GM18873 (cell line): ENCODE measurements at regions not wholly inside any gene's neighbourhood (a gene's known extent, or its start where the extent isn't known, plus 50 kb on each side); places are given as distances from the start of the nearest gene placed in this dataset.
"Not testable (repeated sequence)": the region's sequence is repeated elsewhere in the genome, so short reads cannot be mapped to it uniquely, and the experiment has no call there.

Experiments used
- ATAC-seq: cut with Tn5 transposase; IDR thresholded peaks from one replicate; pipeline ENCODE4 v1.9.1; 2021; ENCODE audit warnings: mild to moderate bottlenecking, moderate library complexity, moderate number of reproducible peaks; ENCODE audit not compliant: unreplicated experiment, low FRiP score

DNA sequence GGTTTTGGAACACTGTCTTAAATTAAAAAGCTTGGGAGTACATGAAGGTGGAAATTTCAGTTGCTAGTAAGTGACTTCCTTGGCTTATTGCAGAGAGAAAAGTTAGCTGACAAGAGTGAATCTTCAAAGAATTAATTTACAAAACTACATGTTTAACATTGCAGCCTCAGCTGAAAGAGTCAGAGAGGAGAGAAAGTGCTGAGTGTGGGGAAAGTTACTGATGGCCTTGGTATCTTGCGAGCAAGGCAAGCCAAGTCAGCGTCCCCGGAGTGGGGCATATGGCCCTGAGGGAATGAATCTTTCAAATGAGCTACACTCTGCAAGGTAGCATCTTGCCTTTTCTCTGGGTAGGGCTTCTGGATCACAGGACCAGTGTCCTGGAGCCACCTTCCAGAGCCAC lies 131.3 kb downstream of the LPIN1 start:
- ATAC-seq = no peak

- ATAC-seq = not testable (repeated sequence)
These were observed 138.8 kb downstream of the LPIN1 start for GRCh38 chr2:11885253-11885652.

- not testable (repeated sequence) for ATAC-seq
These were observed 140.5 kb downstream of the LPIN1 start for GRCh38 chr2:11886899-11887298.

- ATAC-seq = no peak
These were observed 142.8 kb downstream of the LPIN1 start for GRCh38 chr2:11889101-11889850.

- no peak for ATAC-seq
These were observed 143.4 kb downstream of the LPIN1 start for GRCh38 chr2:11889854-11890253.

DNA sequence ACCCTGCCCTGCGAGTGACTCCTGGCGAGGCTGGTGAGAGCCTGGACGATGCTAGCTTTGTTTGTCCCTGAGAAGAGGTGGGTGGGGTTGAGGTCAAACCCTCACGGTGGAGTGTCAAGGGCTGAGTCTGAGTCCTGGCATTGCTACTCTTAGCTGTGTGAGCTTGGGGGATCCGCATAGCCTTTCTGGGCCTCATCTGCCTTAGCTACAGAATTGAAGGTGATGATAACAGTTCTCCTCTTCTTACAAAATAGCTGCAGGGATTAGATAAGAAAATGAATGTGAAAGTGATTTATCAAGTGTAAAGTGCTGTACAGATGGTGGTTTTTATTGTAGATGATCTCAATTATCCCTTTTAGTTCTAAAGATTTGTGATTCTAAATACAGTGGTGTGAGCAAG lies 144.6 kb downstream of the LPIN1 start:
- no peak for ATAC-seq

DNA sequence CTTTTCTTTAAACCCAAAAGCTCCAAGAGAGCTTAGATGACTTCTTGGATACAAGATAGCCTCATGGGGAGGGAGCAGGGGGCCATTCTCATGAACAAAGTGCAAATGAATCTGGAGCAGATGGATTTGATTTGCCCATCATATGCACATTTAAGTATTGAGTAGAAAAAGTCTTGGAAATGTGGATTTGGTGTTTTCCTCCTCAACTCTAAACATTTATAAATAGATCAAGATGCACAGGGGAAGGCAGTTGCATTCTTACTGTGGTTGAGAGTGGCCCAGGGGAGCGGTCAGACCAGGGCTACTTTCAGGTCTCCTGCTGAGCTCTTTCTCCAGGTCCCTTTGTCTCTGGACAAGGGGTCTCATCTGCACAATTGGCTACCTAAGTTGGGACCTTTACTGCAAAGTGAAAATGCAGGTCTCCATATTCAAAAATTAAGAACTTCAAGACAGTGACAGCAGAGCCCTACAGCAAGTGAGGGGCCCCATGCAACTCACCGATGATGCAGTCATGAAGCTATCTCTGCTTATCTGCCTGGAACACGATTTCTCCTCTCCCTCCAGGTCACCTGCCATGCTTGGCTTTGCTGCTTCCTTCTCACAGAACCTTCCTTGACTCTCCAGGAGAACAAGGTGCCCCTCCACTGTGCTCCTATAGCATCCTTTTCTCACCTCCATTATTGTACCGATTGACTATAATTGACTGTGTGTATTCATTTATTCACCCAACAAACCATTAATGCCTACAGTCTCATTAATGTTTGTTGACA lies 145.4 kb downstream of the LPIN1 start:
- no peak for ATAC-seq

DNA sequence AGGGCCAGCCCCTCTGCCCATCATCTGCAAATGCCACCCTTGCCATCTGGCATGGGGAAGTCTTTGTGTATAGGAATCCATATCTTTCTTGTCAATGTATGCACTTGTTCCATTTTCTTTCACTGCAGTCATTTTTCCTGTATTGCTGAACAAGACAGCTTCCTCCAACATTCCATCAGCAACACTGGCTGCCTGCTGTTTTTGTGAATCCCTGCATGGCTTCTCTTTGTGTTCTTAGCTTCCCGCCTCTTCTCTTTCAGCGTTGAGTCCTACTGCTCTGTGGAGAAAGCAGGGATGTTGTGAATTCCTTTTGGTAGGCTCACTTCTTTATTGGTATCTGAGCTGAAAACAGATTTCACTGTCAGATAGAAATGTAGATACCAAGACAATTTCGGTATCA lies 150.0 kb downstream of the LPIN1 start:
- ATAC-seq = no peak

GRCh38 chr2:11898576-11898975 lies 152.1 kb downstream of the LPIN1 start:
- ATAC-seq = no peak

GRCh38 chr2:11899264-11899818 lies 152.9 kb downstream of the LPIN1 start:
- ATAC-seq = no peak

DNA sequence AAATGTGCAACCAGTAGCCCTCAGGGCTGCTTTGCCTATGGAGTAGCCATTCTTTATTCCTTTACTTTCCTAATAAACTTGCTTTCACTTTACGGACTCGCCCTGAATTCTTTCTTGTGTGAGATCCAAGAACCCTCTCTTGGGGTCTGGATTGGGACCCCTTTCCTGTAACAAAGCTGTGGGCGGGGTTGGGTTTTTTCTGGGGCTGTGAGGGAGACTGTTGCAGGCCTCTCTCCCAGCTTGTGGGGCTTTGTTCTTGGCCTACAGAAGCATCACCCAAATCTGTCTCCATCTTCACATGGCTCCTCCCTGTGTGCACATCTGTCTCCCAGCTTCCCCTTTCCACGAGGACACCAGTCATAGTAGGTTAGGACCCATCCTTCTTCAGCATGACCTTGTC lies 154.5 kb downstream of the LPIN1 start:
- ATAC-seq = not testable (repeated sequence)

DNA sequence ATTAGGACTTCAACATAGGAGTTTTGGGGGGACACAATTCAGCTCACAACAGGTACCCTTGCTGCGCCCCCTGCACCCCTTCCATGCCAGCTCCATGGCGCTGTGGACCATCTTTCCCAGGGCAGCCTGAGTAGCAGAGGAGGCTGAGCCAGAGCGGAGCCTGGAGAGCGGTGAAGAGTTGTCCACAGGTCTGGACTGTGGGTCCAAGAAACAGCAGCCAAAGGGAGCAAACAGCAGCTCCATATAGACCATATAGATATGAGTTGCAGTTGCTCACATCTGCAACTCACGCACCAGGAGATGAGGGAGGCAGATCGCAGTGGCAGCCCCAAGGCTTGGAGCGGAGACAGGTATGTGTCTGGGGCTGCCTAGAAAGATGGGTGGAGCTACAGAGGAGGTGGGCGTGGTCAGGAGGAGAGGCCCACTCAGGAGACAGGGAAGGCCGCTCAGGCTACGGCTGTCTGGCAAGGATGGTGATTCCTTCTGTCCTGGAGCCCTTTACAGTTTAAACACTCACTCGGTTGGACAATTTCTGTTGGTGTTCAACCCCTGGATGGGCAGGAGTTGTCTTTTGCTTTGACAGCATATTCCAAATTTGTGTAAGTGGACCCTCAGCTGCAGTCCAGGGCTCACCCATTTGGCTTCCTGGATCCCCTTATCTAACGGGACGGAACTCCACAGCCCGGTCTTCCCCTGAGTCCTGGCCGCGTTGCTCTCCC lies 155.1 kb downstream of the LPIN1 start:
- ATAC-seq = no peak

DNA sequence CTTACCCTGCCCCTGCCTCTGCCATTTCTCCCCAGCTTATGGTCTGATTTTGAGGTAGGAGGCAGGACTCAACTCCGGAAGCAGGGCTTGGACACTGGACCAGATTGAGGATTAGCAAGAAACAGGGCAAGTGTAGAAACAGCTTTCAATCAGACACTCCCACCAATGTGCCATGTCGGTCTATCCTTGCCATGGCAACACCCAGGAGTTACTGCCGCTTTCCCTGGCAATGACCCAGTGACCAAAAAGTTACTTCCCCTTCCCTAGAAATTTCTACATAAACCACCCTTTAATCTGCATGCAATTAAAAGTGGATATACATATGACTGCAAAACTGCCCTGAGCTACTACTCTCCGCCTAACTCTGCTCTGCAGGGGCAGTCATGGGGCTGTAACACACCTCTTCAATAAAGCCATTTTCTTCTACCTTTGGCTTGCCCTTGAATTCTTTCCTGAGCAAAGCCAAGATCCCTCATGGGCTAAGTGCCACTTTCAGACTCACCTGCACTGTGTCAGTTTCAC lies 156.7 kb downstream of the LPIN1 start:
- no peak for ATAC-seq

DNA sequence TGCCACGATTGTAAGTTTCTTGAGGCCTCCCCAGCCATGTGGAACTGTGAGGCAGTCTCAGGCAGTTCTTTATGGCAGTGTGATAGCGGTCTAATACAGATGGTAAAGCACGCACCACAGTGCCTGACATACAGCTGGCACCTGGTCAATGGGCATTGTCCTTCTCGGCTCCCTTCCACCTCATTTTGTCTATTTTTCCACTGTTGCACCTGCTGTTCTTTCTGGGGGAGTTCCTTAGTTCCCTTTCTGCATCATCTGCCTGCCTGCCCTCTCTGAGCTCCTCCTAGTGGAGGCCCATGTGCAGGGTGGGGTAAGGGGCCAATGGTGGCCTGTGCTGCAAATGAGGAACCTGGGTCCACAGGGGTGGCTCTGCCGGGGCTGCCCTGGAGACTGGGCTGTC lies 157.6 kb downstream of the LPIN1 start:
- ATAC-seq = no peak

GRCh38 chr2:11904941-11905340 lies 158.5 kb downstream of the LPIN1 start:
- ATAC-seq = no peak

GRCh38 chr2:11907190-11907589 lies 160.8 kb downstream of the LPIN1 start:
- ATAC-seq = no peak

- no peak for ATAC-seq
These were observed 164.5 kb downstream of the LPIN1 start for GRCh38 chr2:11910971-11911370.

DNA sequence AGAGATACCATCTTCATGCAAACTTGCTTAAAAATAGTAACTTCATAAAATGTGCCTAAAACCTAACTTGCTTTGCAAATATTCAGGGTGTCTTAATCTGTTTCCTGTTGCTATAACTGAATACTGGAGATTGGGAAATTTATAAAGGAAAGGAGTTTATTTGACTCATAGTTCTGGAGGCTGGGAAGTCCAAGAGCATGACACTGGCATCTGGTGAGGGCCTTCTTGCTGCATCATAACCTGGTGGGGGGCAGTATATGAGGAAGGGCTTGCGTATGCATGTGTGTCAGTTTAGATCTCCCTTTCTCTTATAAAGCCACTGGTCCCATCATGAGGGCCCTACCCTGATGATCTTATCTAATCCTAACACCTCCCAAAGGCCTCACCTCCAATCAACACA lies 166.5 kb downstream of the LPIN1 start:
- no peak for ATAC-seq

DNA sequence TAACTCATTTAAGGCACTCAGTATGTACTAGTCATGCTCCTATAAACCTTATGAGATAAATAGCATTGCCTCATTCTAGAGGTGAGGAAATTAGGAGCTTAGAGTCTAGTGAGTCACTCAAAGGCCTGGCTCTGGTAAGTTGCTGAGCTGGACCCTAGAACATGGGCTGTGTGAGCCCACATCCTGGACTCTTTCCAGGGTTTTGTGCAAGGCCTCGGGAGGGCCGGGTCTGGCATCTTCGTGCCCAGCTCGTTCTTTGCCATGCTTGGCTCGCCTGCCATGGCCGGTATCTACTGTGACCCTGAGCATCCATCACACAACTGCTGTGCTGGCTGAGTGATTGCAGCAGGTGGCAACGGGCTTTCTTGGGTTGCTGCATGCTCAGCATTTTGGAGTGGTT lies 168.0 kb downstream of the LPIN1 start:
- no peak for ATAC-seq

GRCh38 chr2:11915650-11916049 lies 169.2 kb downstream of the LPIN1 start:
- no peak for ATAC-seq

GRCh38 chr2:11919953-11920352 lies 173.5 kb downstream of the LPIN1 start:
- no peak for ATAC-seq
